Germinal center (tissue), 1 donor: ENCODE measurements at regions not wholly inside any gene's neighbourhood (a gene's known extent, or its start where the extent isn't known, plus 50 kb on each side); places are given as distances from the start of the nearest gene placed in this dataset.
A peak's percentile ranks its signal among the peaks of the same experiment; 100 is the strongest.

Experiments
- DNase-seq: peaks from one replicate; pipeline ENCODE4 v3.0.0; 2012; ENCODE audit warnings: mixed read lengths, low spot score

GRCh38 chr11:110782616-110783015 is 70.4 kb upstream of the ARHGAP20 start:
- DNase-seq = no peak

GRCh38 chr11:110779108-110779507 is 66.9 kb upstream of the ARHGAP20 start:
- DNase-seq = no peak

- DNase-seq = peak; percentile 17
Measured at GRCh38 chr11:110778343-110778742, 66.1 kb upstream of the ARHGAP20 start.

GRCh38 chr11:110777775-110778174 is 65.5 kb upstream of the ARHGAP20 start:
- no peak for DNase-seq

- no peak for DNase-seq
Measured at GRCh38 chr11:110776081-110776480, 63.8 kb upstream of the ARHGAP20 start.

GRCh38 chr11:110774138-110775014 is 62.1 kb upstream of the ARHGAP20 start:
- no peak for DNase-seq

- no peak for DNase-seq
Measured at GRCh38 chr11:110773442-110773841, 61.2 kb upstream of the ARHGAP20 start.

- no peak for DNase-seq
Measured at GRCh38 chr11:110772863-110773262, 60.6 kb upstream of the ARHGAP20 start.

GRCh38 chr11:110766316-110766715 is 54.1 kb upstream of the ARHGAP20 start:
- no peak for DNase-seq

GRCh38 chr11:110764485-110764884 is 52.2 kb upstream of the ARHGAP20 start:
- DNase-seq = no peak

GRCh38 chr11:110763249-110764011 is 51.2 kb upstream of the ARHGAP20 start:
- DNase-seq = no peak

GRCh38 chr11:110762590-110762989 is 50.4 kb upstream of the ARHGAP20 start:
- DNase-seq = no peak
